ENCODE measurements at regions not wholly inside any gene's neighbourhood (a gene's known extent, or its start where the extent isn't known, plus 50 kb on each side); places are given as distances from the start of the nearest gene placed in this dataset.

GRCh38 chr3:16788440-16789056 is 96.2 kb upstream of the PLCL2 start:
- H3K9me3 ChIP-seq, result no peaks in the 10 kb centered on the region
- no peaks in the 10 kb centered on the region for H4K20me1 ChIP-seq
- no peaks in the 10 kb centered on the region for H3K27me3 ChIP-seq
- H3K4me2 ChIP-seq, result no peak overlapping the region
- no peak overlapping the region for H3K27ac ChIP-seq
- no peak for TF ChIP-seq Cebpa-rat (IDR thresholded peaks at IDR 0.05)
- H3K4me3 ChIP-seq, result no peak overlapping the region
- H3K9ac ChIP-seq, result no peak overlapping the region
- no peaks in the 10 kb centered on the region for H3K36me3 ChIP-seq
- no peaks in the 10 kb centered on the region for H3K4me1 ChIP-seq

- Histone ChIP-seq H4K20me1 (no peaks in the 10 kb centered on the region), H3K9me3 (no peaks in the 10 kb centered on the region), H3K36me3 (no peaks in the 10 kb centered on the region), H3K27ac (no peak overlapping the region), H3K4me1 (no peaks in the 10 kb centered on the region), H3K27me3 (no peaks in the 10 kb centered on the region), H3K4me2 (no peak overlapping the region), H3K9ac (no peak overlapping the region), H3K4me3 (no peak overlapping the region)
- no peak for TF ChIP-seq Cebpa-rat (IDR thresholded peaks at IDR 0.05)
These were observed 95.2 kb upstream of the PLCL2 start for GRCh38 chr3:16789344-16790120.

- H3K36me3 ChIP-seq, result no peaks in the 10 kb centered on the region
These were observed 94.0 kb upstream of the PLCL2 start for GRCh38 chr3:16790432-16791400.

GRCh38 chr3:16793321-16793720 is 91.4 kb upstream of the PLCL2 start:
- H4K20me1 ChIP-seq, result no peaks in the 10 kb centered on the region
- no peak overlapping the region for H3K4me3 ChIP-seq
- no peak for TF ChIP-seq Cebpa-rat (IDR thresholded peaks at IDR 0.05)
- no peaks in the 10 kb centered on the region for H3K9me3 ChIP-seq
- H3K27me3 ChIP-seq, result no peaks in the 10 kb centered on the region
- no peak overlapping the region for H3K9ac ChIP-seq
- no peak overlapping the region for H3K4me2 ChIP-seq
- no peak overlapping the region for H3K27ac ChIP-seq
- peaks cover 4% of the 10 kb centered on the region; the same call in 1 of the 2 replicates for H3K4me1 ChIP-seq
- no peaks in the 10 kb centered on the region for H3K36me3 ChIP-seq

More at GRCh38 chr3:16790432-16791400, 94.0 kb upstream of the PLCL2 start:
- Histone ChIP-seq H3K27ac (no peak overlapping the region), H3K4me3 (no peak overlapping the region), H3K9me3 (no peaks in the 10 kb centered on the region), H3K9ac (no peak overlapping the region), H3K4me2 (no peak overlapping the region), H4K20me1 (no peaks in the 10 kb centered on the region), H3K4me1 (peaks cover 4% of the 10 kb centered on the region; the same call in 1 of the 2 replicates), H3K27me3 (no peaks in the 10 kb centered on the region)
- TF ChIP-seq Cebpa-rat (IDR thresholded peaks at IDR 0.05), result no peak

GRCh38 chr3:16794257-16794656 is 90.5 kb upstream of the PLCL2 start:
- no peaks in the 10 kb centered on the region for H3K36me3 ChIP-seq
- no peak overlapping the region for H3K4me2 ChIP-seq
- no peak for TF ChIP-seq Cebpa-rat (IDR thresholded peaks at IDR 0.05)
- H3K9me3 ChIP-seq, result no peaks in the 10 kb centered on the region
- H4K20me1 ChIP-seq, result no peaks in the 10 kb centered on the region
- no peaks in the 10 kb centered on the region for H3K27me3 ChIP-seq
- H3K27ac ChIP-seq, result no peak overlapping the region
- peaks cover 4% of the 10 kb centered on the region; the same call in 1 of the 2 replicates for H3K4me1 ChIP-seq
- H3K4me3 ChIP-seq, result no peak overlapping the region
- no peak overlapping the region for H3K9ac ChIP-seq

GRCh38 chr3:16795581-16795980 is 89.2 kb upstream of the PLCL2 start:
- peaks cover 9% of the 10 kb centered on the region for H3K4me1 ChIP-seq
- no peaks in the 10 kb centered on the region for H3K27me3 ChIP-seq

GRCh38 chr3:16797831-16798230 is 86.9 kb upstream of the PLCL2 start:
- TF ChIP-seq Cebpa-rat (IDR thresholded peaks at IDR 0.05), result no peak
- no peaks in the 10 kb centered on the region for H3K36me3 ChIP-seq
- H3K4me3 ChIP-seq, result no peak overlapping the region
- H3K9me3 ChIP-seq, result no peaks in the 10 kb centered on the region
- no peaks in the 10 kb centered on the region for H4K20me1 ChIP-seq
- H3K4me1 ChIP-seq, result peaks cover 32% of the 10 kb centered on the region
- H3K27ac ChIP-seq, result no peak overlapping the region
- no peak overlapping the region for H3K4me2 ChIP-seq
- no peak overlapping the region for H3K9ac ChIP-seq
- no peaks in the 10 kb centered on the region for H3K27me3 ChIP-seq

More at GRCh38 chr3:16795581-16795980, 89.2 kb upstream of the PLCL2 start:
- Histone ChIP-seq H3K27ac (no peak overlapping the region), H3K36me3 (no peaks in the 10 kb centered on the region), H3K4me2 (no peak overlapping the region), H3K9ac (no peak overlapping the region), H3K9me3 (no peaks in the 10 kb centered on the region), H3K4me3 (no peak overlapping the region), H4K20me1 (no peaks in the 10 kb centered on the region)
- TF ChIP-seq Cebpa-rat (IDR thresholded peaks at IDR 0.05), result no peak

- no peak for TF ChIP-seq Cebpa-rat (IDR thresholded peaks at IDR 0.05)
- no peaks in the 10 kb centered on the region for H3K9me3 ChIP-seq
- no peaks in the 10 kb centered on the region for H3K27me3 ChIP-seq
- no peak overlapping the region for H3K4me2 ChIP-seq
- H3K36me3 ChIP-seq, result no peaks in the 10 kb centered on the region
- H3K4me3 ChIP-seq, result no peak overlapping the region
- H4K20me1 ChIP-seq, result no peaks in the 10 kb centered on the region
- no peak overlapping the region for H3K9ac ChIP-seq
- no peak overlapping the region for H3K27ac ChIP-seq
- H3K4me1 ChIP-seq, result peaks cover 35% of the 10 kb centered on the region
These were observed 86.0 kb upstream of the PLCL2 start for GRCh38 chr3:16798738-16799137.

GRCh38 chr3:16800361-16800760 is 84.4 kb upstream of the PLCL2 start:
- H3K4me2 ChIP-seq, result peak overlapping the region; percentile 58
- H3K27me3 ChIP-seq, result no peaks in the 10 kb centered on the region
- no peak for TF ChIP-seq Cebpa-rat (IDR thresholded peaks at IDR 0.05)
- H3K9me3 ChIP-seq, result no peaks in the 10 kb centered on the region
- H3K27ac ChIP-seq, result peak overlapping the region; percentile 46
- H3K9ac ChIP-seq, result no peak overlapping the region
- no peak overlapping the region for H3K4me3 ChIP-seq
- peaks cover 35% of the 10 kb centered on the region for H3K4me1 ChIP-seq
- H3K36me3 ChIP-seq, result no peaks in the 10 kb centered on the region
- no peaks in the 10 kb centered on the region for H4K20me1 ChIP-seq

Data from BLaER1 (cell line).